ENCODE measurements at regions not wholly inside any gene's neighbourhood (a gene's known extent, or its start where the extent isn't known, plus 50 kb on each side); places are given as distances from the start of the nearest gene placed in this dataset.

- H3K27ac Mint-ChIP-seq (ENCODE audit: unreplicated experiment) = no peak overlapping the region
- no peak for DNase-seq (ENCODE audit: low spot score)
Measured at GRCh38 chr13:73335210-73335609, 276.4 kb downstream of the KLF5 start.

GRCh38 chr13:73334445-73334844 is 275.6 kb downstream of the KLF5 start:
- TF ChIP-seq CTCF (IDR thresholded peaks at IDR 0.05) = no peak
- Mint-ChIP-seq H3K36me3 (ENCODE audit: low read depth) (no peaks in the 10 kb centered on the region), H3K27me3 (ENCODE audit: low read depth) (no peaks in the 10 kb centered on the region), H3K4me1 (ENCODE audit: low read depth) (peaks cover 38% of the 10 kb centered on the region), H3K4me3 (ENCODE audit: unreplicated experiment) (no peak overlapping the region), H3K9me3 (ENCODE audit: low read depth) (peaks cover 4% of the 10 kb centered on the region), H3K27ac (ENCODE audit: unreplicated experiment) (no peak overlapping the region)
- DNase-seq (ENCODE audit: low spot score) = no peak

More at GRCh38 chr13:73335210-73335609, 276.4 kb downstream of the KLF5 start:
- Mint-ChIP-seq H3K4me3 (ENCODE audit: unreplicated experiment) (no peak overlapping the region), H3K27me3 (ENCODE audit: low read depth) (no peaks in the 10 kb centered on the region), H3K4me1 (ENCODE audit: low read depth) (peaks cover 38% of the 10 kb centered on the region), H3K9me3 (ENCODE audit: low read depth) (peaks cover 3% of the 10 kb centered on the region), H3K36me3 (ENCODE audit: low read depth) (no peaks in the 10 kb centered on the region)
- TF ChIP-seq CTCF (IDR thresholded peaks at IDR 0.05) = no peak

- Mint-ChIP-seq H3K4me1 (ENCODE audit: low read depth) (peaks cover 16% of the 10 kb centered on the region), H3K9me3 (ENCODE audit: low read depth) (peaks cover 4% of the 10 kb centered on the region), H3K27ac (ENCODE audit: unreplicated experiment) (no peak overlapping the region), H3K4me3 (ENCODE audit: unreplicated experiment) (no peak overlapping the region), H3K36me3 (ENCODE audit: low read depth) (no peaks in the 10 kb centered on the region), H3K27me3 (ENCODE audit: low read depth) (peaks cover 2% of the 10 kb centered on the region)
- DNase-seq (ENCODE audit: low spot score) = no peak
- no peak for TF ChIP-seq CTCF (IDR thresholded peaks at IDR 0.05)
Measured at GRCh38 chr13:73331556-73331955, 272.8 kb downstream of the KLF5 start.

- Mint-ChIP-seq H3K4me3 (ENCODE audit: unreplicated experiment) (no peak overlapping the region), H3K9me3 (ENCODE audit: low read depth) (peaks cover 4% of the 10 kb centered on the region), H3K27me3 (ENCODE audit: low read depth) (peaks cover 7% of the 10 kb centered on the region), H3K4me1 (ENCODE audit: low read depth) (peaks cover 9% of the 10 kb centered on the region), H3K36me3 (ENCODE audit: low read depth) (no peaks in the 10 kb centered on the region), H3K27ac (ENCODE audit: unreplicated experiment) (no peak overlapping the region)
- TF ChIP-seq CTCF (IDR thresholded peaks at IDR 0.05) = no peak
- no peak for DNase-seq (ENCODE audit: low spot score)
Measured at GRCh38 chr13:73329355-73329754, 270.6 kb downstream of the KLF5 start.

- H3K4me3 Mint-ChIP-seq (ENCODE audit: unreplicated experiment) = no peak overlapping the region
- H3K36me3 Mint-ChIP-seq (ENCODE audit: low read depth) = no peaks in the 10 kb centered on the region
- peaks cover 7% of the 10 kb centered on the region for H3K4me1 Mint-ChIP-seq (ENCODE audit: low read depth)
- no peak for DNase-seq (ENCODE audit: low spot score)
- H3K27ac Mint-ChIP-seq (ENCODE audit: unreplicated experiment) = no peak overlapping the region
- peaks cover 13% of the 10 kb centered on the region for H3K27me3 Mint-ChIP-seq (ENCODE audit: low read depth)
- TF ChIP-seq CTCF (IDR thresholded peaks at IDR 0.05) = no peak
- peaks cover 4% of the 10 kb centered on the region for H3K9me3 Mint-ChIP-seq (ENCODE audit: low read depth)
Measured at GRCh38 chr13:73327579-73327978, 268.8 kb downstream of the KLF5 start.

Data from chondrocyte (in vitro differentiated cells).